ENCODE measurements at regions not wholly inside any gene's neighbourhood (a gene's known extent, or its start where the extent isn't known, plus 50 kb on each side); places are given as distances from the start of the nearest gene placed in this dataset.

DNA sequence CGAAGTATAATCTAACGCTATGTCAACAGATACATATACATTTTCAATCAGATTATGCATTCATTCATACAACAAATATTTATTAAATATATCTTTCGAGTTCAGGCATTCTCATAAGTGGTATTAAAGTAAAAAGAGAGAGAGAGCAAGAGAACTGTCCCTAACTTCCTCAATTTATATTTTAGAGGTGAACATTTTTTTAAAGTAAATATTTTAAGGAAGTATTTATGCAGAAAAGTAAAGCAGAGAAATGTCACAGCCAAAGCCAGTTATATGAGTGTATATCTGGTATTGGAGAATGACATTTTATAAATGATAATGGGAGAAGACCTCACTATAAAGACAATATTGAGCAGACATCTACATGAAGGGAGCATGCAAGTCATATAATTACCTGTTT, 667.3 kb upstream of the CDH9 start:
- no peak for DNase-seq (ENCODE audit: low read depth)
- no peak overlapping the region for H3K4me3 ChIP-seq (ENCODE audit: low read depth, low read length)
- TF ChIP-seq MYC (IDR thresholded peaks at IDR 0.05; ENCODE audit: low read depth, low read length) (no peak), POLR2A (IDR thresholded peaks at IDR 0.05; ENCODE audit: extremely low read depth, insufficient read length) (no peak), MAX (IDR thresholded peaks at IDR 0.05; ENCODE audit: low read depth, low read length) (no peak), CTCF (IDR thresholded peaks at IDR 0.05; ENCODE audit: low read depth, low read length) (no peak)

DNA sequence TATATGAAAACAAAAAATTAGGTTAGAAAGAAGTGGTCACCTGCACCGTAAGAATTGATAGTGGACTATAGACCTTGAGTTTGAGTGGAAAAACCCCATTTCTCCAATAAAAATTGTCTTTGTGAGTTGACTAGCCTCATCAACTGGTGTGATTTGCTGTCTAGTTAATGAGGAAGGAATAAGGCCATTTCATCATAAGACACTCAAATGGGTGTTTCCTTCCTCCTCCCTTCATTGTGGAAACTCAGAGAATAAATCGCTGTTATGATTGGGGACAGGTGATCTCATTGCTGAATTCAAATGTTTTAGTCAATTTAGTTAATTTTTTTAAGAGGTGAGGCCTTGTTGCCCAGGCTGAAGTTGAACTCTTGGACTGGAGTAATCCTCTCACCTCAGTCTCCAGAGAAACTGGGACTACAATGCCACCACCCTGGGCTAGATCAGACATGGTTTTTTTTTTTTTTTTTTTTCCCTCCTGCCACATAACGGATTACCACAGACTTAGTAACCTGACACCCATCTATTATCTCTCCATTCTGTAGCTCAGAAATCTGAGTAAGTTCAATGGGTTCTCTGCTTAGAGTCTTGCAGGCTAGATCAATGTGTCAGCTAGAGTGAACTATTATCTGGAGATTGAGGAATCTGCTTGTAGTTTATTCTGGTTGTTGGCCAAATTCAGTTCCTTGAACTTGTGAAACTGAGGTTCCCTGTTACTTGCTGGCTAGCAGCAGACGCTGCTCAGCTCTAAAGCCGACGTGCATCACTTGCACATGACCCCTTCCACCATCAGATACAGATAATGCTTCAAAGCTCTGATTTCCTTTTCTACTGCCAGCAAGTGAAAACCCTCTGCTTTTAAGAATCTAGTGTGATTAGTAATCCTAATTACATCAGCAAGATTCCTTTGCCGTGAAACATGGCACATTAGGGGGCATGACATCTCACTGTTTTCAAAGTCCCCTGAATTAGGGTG, 663.8 kb upstream of the CDH9 start:
- TF ChIP-seq CTCF (IDR thresholded peaks at IDR 0.05; ENCODE audit: low read depth, low read length): no peak
- TF ChIP-seq POLR2A (IDR thresholded peaks at IDR 0.05; ENCODE audit: extremely low read depth, insufficient read length): no peak
- TF ChIP-seq MAX (IDR thresholded peaks at IDR 0.05; ENCODE audit: low read depth, low read length): no peak
- no peak for TF ChIP-seq MYC (IDR thresholded peaks at IDR 0.05; ENCODE audit: low read depth, low read length)
- no peak for DNase-seq (ENCODE audit: low read depth)
- H3K4me3 ChIP-seq (ENCODE audit: low read depth, low read length): no peak overlapping the region

DNA sequence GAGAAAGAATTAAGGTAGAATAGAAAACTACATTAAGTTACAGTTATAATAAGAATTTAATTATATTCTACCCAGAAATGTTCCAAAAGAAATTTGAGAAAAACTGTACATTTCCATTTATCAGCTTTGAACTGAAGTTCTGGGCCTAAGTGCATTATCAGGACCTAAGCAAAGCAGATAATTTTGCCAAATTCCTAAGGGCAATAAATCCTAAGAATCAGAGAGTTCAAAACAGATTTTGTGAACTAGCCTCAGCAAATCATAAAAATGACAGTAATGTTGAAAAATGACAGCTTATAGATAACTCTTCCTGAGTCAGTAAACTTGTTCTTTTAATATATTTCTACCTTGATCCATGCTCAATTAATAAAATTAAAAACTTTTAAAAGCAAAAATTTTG, 662.1 kb upstream of the CDH9 start:
- H3K4me3 ChIP-seq (ENCODE audit: low read depth, low read length): no peak overlapping the region
- TF ChIP-seq MAX (IDR thresholded peaks at IDR 0.05; ENCODE audit: low read depth, low read length) (no peak), MYC (IDR thresholded peaks at IDR 0.05; ENCODE audit: low read depth, low read length) (no peak), CTCF (IDR thresholded peaks at IDR 0.05; ENCODE audit: low read depth, low read length) (no peak), POLR2A (IDR thresholded peaks at IDR 0.05; ENCODE audit: extremely low read depth, insufficient read length) (no peak)
- DNase-seq (ENCODE audit: low read depth): no peak

- H3K4me3 ChIP-seq (ENCODE audit: low read depth, low read length): no peak overlapping the region
- TF ChIP-seq CTCF (IDR thresholded peaks at IDR 0.05; ENCODE audit: low read depth, low read length) (peak; percentile 41), MYC (IDR thresholded peaks at IDR 0.05; ENCODE audit: low read depth, low read length) (no peak), POLR2A (IDR thresholded peaks at IDR 0.05; ENCODE audit: extremely low read depth, insufficient read length) (no peak), MAX (IDR thresholded peaks at IDR 0.05; ENCODE audit: low read depth, low read length) (0 out of 2 replicates have a peak, but pooled peaks have one; percentile 13)
- peak; percentile 32 for DNase-seq (ENCODE audit: low read depth)
Measured at GRCh38 chr5:27682600-27682999, 644.2 kb upstream of the CDH9 start.

- peak; percentile 7 for DNase-seq (ENCODE audit: low read depth)
- no peak overlapping the region for H3K4me3 ChIP-seq (ENCODE audit: low read depth, low read length)
- TF ChIP-seq CTCF (IDR thresholded peaks at IDR 0.05; ENCODE audit: low read depth, low read length) (peak; percentile 5), MYC (IDR thresholded peaks at IDR 0.05; ENCODE audit: low read depth, low read length) (no peak)
Measured at GRCh38 chr5:27652505-27652904, 614.1 kb upstream of the CDH9 start.
